PFSK-1 (cell line): ENCODE measurements at regions not wholly inside any gene's neighbourhood (a gene's known extent, or its start where the extent isn't known, plus 50 kb on each side); places are given as distances from the start of the nearest gene placed in this dataset.

Experiments
- POLR2AphosphoS5 ChIP-seq: IDR thresholded peaks from 2 replicates; pipeline ENCODE4 v1.6.1; 2012; ENCODE audit warnings: low read depth, mild to moderate bottlenecking, control low read depth, low read length, moderate library complexity
- REST ChIP-seq, 2 experiments: IDR thresholded peaks; 2 replicates each; pipeline versions ENCODE4 v1.6.1 to v1.8.0; 2011 to 2012; ENCODE audit warnings: low read depth in 2 of 2, low read length in 2 of 2, control low read depth in 1 of 2, inconsistent platforms in 1 of 2, mild to moderate bottlenecking in 1 of 2, moderate library complexity in 1 of 2; ENCODE audit not compliant: insufficient read depth in 1 of 2

GRCh38 chr19:28443361-28443760, 769.6 kb downstream of the UQCRFS1 start:
- TF ChIP-seq POLR2AphosphoS5 (no peak), REST (IDR thresholded peaks at IDR 0.05; ENCODE audit: insufficient read depth in 1 of 2, low read depth in 2 of 2, low read length in 2 of 2) (no peak)
